Chondrocyte (in vitro differentiated cells): ENCODE measurements at regions not wholly inside any gene's neighbourhood (a gene's known extent, or its start where the extent isn't known, plus 50 kb on each side); places are given as distances from the start of the nearest gene placed in this dataset.

Source experiments
- DNase-seq: peaks from one replicate; pipeline ENCODE4 v3.0.0; 2021; ENCODE audit warnings: mixed read lengths, low spot score
- H3K27ac Mint-ChIP-seq: one replicate; pipeline ENCODE4 v1.8.0; 2021; ENCODE audit warnings: mild to moderate bottlenecking, moderate library complexity, mixed read lengths; ENCODE audit not compliant: unreplicated experiment
- H3K27me3 Mint-ChIP-seq: 2 replicates; pipeline ENCODE4 v1.8.0; 2021; ENCODE audit warnings: low read depth, mixed read lengths
- H3K36me3 Mint-ChIP-seq: 2 replicates; pipeline ENCODE4 v1.8.0; 2021; ENCODE audit warnings: low read depth, mixed read lengths
- H3K4me1 Mint-ChIP-seq: 2 replicates; pipeline ENCODE4 v1.8.0; 2021; ENCODE audit warnings: low read depth, mild to moderate bottlenecking, mixed read lengths
- H3K4me3 Mint-ChIP-seq: one replicate; pipeline ENCODE4 v1.8.0; 2021; ENCODE audit warnings: mild to moderate bottlenecking, moderate library complexity, mixed read lengths; ENCODE audit not compliant: unreplicated experiment
- H3K9me3 Mint-ChIP-seq: 2 replicates; pipeline ENCODE4 v1.8.0; 2021; ENCODE audit warnings: low read depth, mixed read lengths
- TF ChIP-seq, protein P1 (sequence below): fragments of 200-600 bp; sonication (generic); IDR thresholded peaks from 2 replicates; pipeline ENCODE4 v1.5.0; 2021; ENCODE audit warnings: antibody characterized with exemption, mild to moderate bottlenecking, moderate library complexity

DNA sequence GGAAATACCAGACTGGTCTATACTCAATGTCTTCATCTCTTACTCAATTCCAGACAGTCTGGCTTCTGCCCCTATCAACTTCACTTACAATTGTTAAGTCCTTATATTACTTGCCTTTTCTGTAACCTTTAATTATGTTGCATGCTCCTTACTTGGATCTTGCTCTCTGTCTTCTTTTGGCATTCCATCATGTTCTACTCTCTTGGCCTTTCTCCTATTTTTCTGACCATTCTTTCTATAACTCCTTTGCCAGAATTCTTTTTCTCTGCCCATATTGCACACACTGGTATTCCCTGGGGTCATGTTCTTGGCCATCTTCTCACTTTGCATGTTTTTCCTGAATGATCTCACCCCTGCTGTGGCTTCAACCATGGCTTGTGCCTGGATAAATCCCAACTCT is 209.8 kb upstream of the ZNF462 start:
- Mint-ChIP-seq H3K4me1 (peaks cover 10% of the 10 kb centered on the region), H3K9me3 (no peaks in the 10 kb centered on the region), H3K36me3 (no peaks in the 10 kb centered on the region), H3K27me3 (no peaks in the 10 kb centered on the region), H3K4me3 (no peak overlapping the region), H3K27ac (no peak overlapping the region)
- no peak for DNase-seq
- TF ChIP-seq, protein P1, sequence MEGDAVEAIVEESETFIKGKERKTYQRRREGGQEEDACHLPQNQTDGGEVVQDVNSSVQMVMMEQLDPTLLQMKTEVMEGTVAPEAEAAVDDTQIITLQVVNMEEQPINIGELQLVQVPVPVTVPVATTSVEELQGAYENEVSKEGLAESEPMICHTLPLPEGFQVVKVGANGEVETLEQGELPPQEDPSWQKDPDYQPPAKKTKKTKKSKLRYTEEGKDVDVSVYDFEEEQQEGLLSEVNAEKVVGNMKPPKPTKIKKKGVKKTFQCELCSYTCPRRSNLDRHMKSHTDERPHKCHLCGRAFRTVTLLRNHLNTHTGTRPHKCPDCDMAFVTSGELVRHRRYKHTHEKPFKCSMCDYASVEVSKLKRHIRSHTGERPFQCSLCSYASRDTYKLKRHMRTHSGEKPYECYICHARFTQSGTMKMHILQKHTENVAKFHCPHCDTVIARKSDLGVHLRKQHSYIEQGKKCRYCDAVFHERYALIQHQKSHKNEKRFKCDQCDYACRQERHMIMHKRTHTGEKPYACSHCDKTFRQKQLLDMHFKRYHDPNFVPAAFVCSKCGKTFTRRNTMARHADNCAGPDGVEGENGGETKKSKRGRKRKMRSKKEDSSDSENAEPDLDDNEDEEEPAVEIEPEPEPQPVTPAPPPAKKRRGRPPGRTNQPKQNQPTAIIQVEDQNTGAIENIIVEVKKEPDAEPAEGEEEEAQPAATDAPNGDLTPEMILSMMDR = no peak

DNA sequence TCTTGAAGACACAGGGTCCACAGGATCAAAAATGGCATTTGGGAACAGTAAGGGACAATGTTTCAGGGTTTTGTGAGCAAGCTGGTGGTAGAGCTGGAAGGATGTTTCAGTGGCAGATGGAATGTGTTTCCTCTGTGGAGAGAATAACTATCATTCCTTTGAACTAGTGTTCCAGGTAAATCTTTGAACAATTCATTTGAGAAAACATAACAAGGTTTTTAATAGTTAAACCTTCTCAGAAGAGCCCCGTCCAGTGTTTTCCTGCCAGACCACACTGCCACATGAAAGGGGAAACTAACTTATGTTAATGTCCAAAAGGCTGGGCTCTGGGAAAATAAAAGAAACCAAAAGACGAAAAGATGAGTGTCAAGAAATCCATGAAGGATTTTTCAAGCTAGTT is 207.0 kb upstream of the ZNF462 start:
- no peaks in the 10 kb centered on the region for H3K9me3 Mint-ChIP-seq
- TF ChIP-seq, protein P1 = no peak
- H3K27ac Mint-ChIP-seq = no peak overlapping the region
- peaks cover 10% of the 10 kb centered on the region for H3K4me1 Mint-ChIP-seq
- no peaks in the 10 kb centered on the region for H3K36me3 Mint-ChIP-seq
- no peak overlapping the region for H3K4me3 Mint-ChIP-seq
- H3K27me3 Mint-ChIP-seq = no peaks in the 10 kb centered on the region
- no peak for DNase-seq

DNA sequence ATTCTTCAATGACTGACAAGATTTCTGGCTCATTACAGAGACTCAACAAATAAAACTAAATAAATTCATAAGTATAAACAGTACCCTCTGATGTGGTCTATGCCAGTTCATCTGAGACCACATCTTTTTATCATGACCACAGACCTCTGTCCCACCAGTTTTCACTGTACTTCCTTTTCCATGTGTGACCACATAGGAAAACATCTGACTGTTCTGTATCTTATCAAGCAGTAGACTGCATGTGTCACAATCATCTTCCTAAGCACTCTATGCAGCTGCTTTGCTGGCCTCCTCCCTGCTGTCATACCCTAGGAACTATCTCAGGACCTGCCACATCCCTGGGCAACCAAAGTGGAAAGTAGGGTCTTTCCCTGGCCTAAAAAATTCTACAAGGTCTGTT is 205.0 kb upstream of the ZNF462 start:
- H3K4me3 Mint-ChIP-seq = no peak overlapping the region
- no peak overlapping the region for H3K27ac Mint-ChIP-seq
- no peaks in the 10 kb centered on the region for H3K36me3 Mint-ChIP-seq

DNA sequence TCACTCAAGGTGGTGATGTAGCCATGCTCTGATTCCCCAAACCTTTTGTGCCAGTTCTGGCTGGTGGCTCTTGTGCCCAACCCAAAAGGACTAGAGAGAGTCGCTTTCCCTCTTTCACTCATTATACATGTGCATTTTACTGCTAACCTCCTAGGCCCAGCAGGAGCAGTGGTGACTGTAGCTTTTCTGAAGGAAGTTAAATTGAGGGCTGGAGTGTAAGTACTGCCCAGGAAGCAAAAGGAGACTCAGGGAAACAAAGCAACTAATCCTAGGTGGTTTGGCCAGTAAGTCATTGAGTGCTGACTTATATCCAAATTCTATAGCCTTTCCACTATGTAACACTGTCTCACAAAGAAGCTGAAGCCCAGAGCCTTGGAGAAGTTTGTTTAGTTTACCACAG is 194.4 kb upstream of the ZNF462 start:
- H3K36me3 Mint-ChIP-seq = no peaks in the 10 kb centered on the region
- H3K9me3 Mint-ChIP-seq = no peaks in the 10 kb centered on the region
- H3K4me1 Mint-ChIP-seq = no peaks in the 10 kb centered on the region
- H3K27ac Mint-ChIP-seq = no peak overlapping the region
- DNase-seq = no peak
- no peak overlapping the region for H3K4me3 Mint-ChIP-seq
- TF ChIP-seq, protein P1 = no peak
- H3K27me3 Mint-ChIP-seq = no peaks in the 10 kb centered on the region

More for the DNA sequence above, 205.0 kb upstream of the ZNF462 start:
- H3K4me1 Mint-ChIP-seq = peaks cover 10% of the 10 kb centered on the region
- DNase-seq = no peak
- TF ChIP-seq, protein P1 = no peak
- no peaks in the 10 kb centered on the region for H3K27me3 Mint-ChIP-seq
- no peaks in the 10 kb centered on the region for H3K9me3 Mint-ChIP-seq

DNA sequence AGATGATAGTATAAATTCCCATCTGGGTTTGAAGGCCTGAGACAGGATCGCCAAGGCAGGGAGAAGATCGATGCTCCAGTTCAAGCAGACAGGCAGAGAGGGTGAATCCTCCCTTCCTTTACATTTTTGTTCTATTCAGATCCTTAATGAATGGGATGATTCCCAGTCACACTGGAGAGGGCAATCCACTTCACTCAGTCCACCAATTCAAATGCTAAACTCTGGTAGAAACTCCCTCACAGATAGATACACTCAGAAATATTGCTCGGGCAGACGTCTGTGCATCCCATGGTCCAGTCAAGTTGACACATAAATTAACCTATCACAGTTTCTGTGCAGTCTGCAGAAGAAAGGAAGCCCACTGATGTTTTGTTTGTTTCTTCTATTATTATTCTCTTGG is 193.1 kb upstream of the ZNF462 start:
- no peak for DNase-seq
- no peaks in the 10 kb centered on the region for H3K27me3 Mint-ChIP-seq
- no peak overlapping the region for H3K27ac Mint-ChIP-seq
- no peaks in the 10 kb centered on the region for H3K9me3 Mint-ChIP-seq
- TF ChIP-seq, protein P1 = no peak
- no peaks in the 10 kb centered on the region for H3K4me1 Mint-ChIP-seq
- no peak overlapping the region for H3K4me3 Mint-ChIP-seq
- no peaks in the 10 kb centered on the region for H3K36me3 Mint-ChIP-seq
